Neural progenitor cell (in vitro differentiated cells): ENCODE measurements at regions not wholly inside any gene's neighbourhood (a gene's known extent, or its start where the extent isn't known, plus 50 kb on each side); places are given as distances from the start of the nearest gene placed in this dataset.

Experiments
- DNase-seq: peaks from one replicate; pipeline ENCODE4 v3.0.0-alpha.2; 2016; ENCODE audit warnings: low spot score
- H2AFZ ChIP-seq: fragments of 200-600 bp; sonication (generic); replicated peaks from 2 replicates; pipeline ENCODE4 v1.6.1; 2016; ENCODE audit warnings: antibody characterized with exemption
- H3F3A ChIP-seq: fragments of 200-600 bp; sonication (generic); 2 replicates; pipeline ENCODE4 v1.6.1; 2016; ENCODE audit warnings: antibody characterized with exemption, low read depth
- H3K27ac ChIP-seq: fragments of 200-600 bp; sonication (generic); 2 replicates; pipeline ENCODE4 v1.5.1; 2016; ENCODE audit warnings: mild to moderate bottlenecking
- H3K27me3 ChIP-seq: fragments of 200-600 bp; sonication (generic); 2 replicates; pipeline ENCODE4 v1.6.1; 2016; ENCODE audit warnings: mild to moderate bottlenecking, moderate library complexity
- H3K36me3 ChIP-seq: fragments of 200-600 bp; sonication (generic); 2 replicates; pipeline ENCODE4 v1.5.1; 2016
- H3K4me1 ChIP-seq: fragments of 200-600 bp; sonication (generic); 2 replicates; pipeline ENCODE4 v1.6.1; 2016; ENCODE audit warnings: mixed run types
- H3K4me2 ChIP-seq: fragments of 200-600 bp; sonication (generic); 2 replicates; pipeline ENCODE4 v1.6.1; 2016
- H3K4me3 ChIP-seq: fragments of 200-600 bp; sonication (generic); 2 replicates; pipeline ENCODE4 v1.5.1; 2016
- H3K79me2 ChIP-seq: fragments of 200-600 bp; sonication (generic); 2 replicates; pipeline ENCODE4 v1.6.1; 2016; ENCODE audit warnings: low read depth
- H3K9ac ChIP-seq: fragments of 200-600 bp; sonication (generic); 2 replicates; pipeline ENCODE4 v1.6.1; 2016
- H3K9me3 ChIP-seq: fragments of 200-600 bp; sonication (generic); 2 replicates; pipeline ENCODE4 v1.5.1; 2016; ENCODE audit warnings: low read depth
- H4K20me1 ChIP-seq: fragments of 200-600 bp; sonication (generic); 2 replicates; pipeline ENCODE4 v1.6.1; 2016; ENCODE audit warnings: low read depth
- H3K27ac Mint-ChIP-seq: 3 replicates; pipeline ENCODE4 v1.8.0; 2021; ENCODE audit warnings: mixed read lengths
- H3K27me3 Mint-ChIP-seq: 2 replicates; pipeline ENCODE4 v1.8.0; 2022; ENCODE audit warnings: low read depth, mild to moderate bottlenecking, inconsistent platforms, moderate library complexity, mixed read lengths; ENCODE audit not compliant: insufficient read depth
- H3K36me3 Mint-ChIP-seq: 3 replicates; pipeline ENCODE4 v1.8.0; 2021; ENCODE audit warnings: mixed read lengths
- H3K4me1 Mint-ChIP-seq: 3 replicates; pipeline ENCODE4 v1.8.0; 2021; ENCODE audit warnings: mixed read lengths
- H3K4me3 Mint-ChIP-seq: 3 replicates; pipeline ENCODE4 v1.8.0; 2021; ENCODE audit warnings: mild to moderate bottlenecking, moderate library complexity, mixed read lengths
- H3K9me3 Mint-ChIP-seq: 3 replicates; pipeline ENCODE4 v1.8.0; 2020; ENCODE audit warnings: mixed read lengths
- CTCF ChIP-seq: fragments of 200-600 bp; sonication (generic); IDR thresholded peaks from 2 replicates; pipeline ENCODE4 v1.5.1; 2017; ENCODE audit warnings: antibody characterized with exemption, mild to moderate bottlenecking
- EZH2 ChIP-seq: fragments of 200-600 bp; sonication (generic); IDR thresholded peaks from 2 replicates; pipeline ENCODE4 v1.6.1; 2017; ENCODE audit warnings: antibody characterized with exemption, mild to moderate bottlenecking, moderate library complexity
- EZH2phosphoT487 ChIP-seq: fragments of 200-600 bp; sonication (generic); IDR thresholded peaks from 2 replicates; pipeline ENCODE4 v1.6.1; 2017; ENCODE audit warnings: antibody characterized with exemption

DNA sequence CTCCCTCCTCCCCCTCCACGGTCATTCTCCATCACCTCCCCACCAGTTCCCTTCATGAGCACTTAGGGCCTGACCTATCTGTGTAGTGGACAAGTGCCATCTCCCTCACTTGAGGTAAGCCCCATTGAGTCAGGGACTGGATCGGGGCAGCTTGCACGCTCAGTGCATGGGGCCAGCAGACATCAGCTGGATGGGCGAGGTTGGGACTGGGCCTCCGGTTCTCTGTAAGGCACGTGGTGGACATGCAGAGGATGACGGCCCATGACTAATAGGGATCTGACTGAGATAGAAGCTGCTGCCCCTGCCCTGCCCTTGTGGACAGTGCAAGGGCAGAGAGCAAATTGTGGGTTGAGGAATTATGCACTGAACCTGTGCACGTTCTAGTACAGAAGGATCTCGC lies 120.4 kb upstream of the C1orf174 start:
- H3K27me3 Mint-ChIP-seq: peaks cover 14% of the 10 kb centered on the region
- H3K9me3 Mint-ChIP-seq: no peaks in the 10 kb centered on the region
- H3K36me3 Mint-ChIP-seq: no peaks in the 10 kb centered on the region
- Histone ChIP-seq H3K4me1 (no peaks in the 10 kb centered on the region), H3K4me3 (no peak overlapping the region), H3F3A (no peaks in the 10 kb centered on the region), H3K9me3 (no peaks in the 10 kb centered on the region), H3K27me3 (no peaks in the 10 kb centered on the region), H4K20me1 (no peaks in the 10 kb centered on the region), H3K36me3 (no peaks in the 10 kb centered on the region), H2AFZ (no peak overlapping the region), H3K9ac (no peak overlapping the region), H3K79me2 (no peaks in the 10 kb centered on the region), H3K4me2 (no peak overlapping the region), H3K27ac (no peak overlapping the region)
- no peak for TF ChIP-seq CTCF
- no peak for TF ChIP-seq EZH2phosphoT487
- no peak for TF ChIP-seq EZH2
- DNase-seq: no peak
- peak overlapping the region; percentile 58 for H3K27ac Mint-ChIP-seq
- H3K4me3 Mint-ChIP-seq: no peak overlapping the region
- H3K4me1 Mint-ChIP-seq: peaks cover 6% of the 10 kb centered on the region

GRCh38 chr1:4021136-4021973 lies 121.3 kb upstream of the C1orf174 start:
- no peak for DNase-seq
- no peak overlapping the region for H3K9ac ChIP-seq
- H2AFZ ChIP-seq: no peak overlapping the region
- TF ChIP-seq CTCF (no peak), EZH2phosphoT487 (no peak)
- H3K27ac ChIP-seq: no peak overlapping the region
- no peak overlapping the region for H3K4me3 Mint-ChIP-seq
- H3K9me3 Mint-ChIP-seq: no peaks in the 10 kb centered on the region
- no peaks in the 10 kb centered on the region for H3K79me2 ChIP-seq
- H3K4me3 ChIP-seq: no peak overlapping the region
- H3K36me3 Mint-ChIP-seq: no peaks in the 10 kb centered on the region
- no peaks in the 10 kb centered on the region for H4K20me1 ChIP-seq
- H3K4me2 ChIP-seq: no peak overlapping the region
- H3K4me1 ChIP-seq: no peaks in the 10 kb centered on the region
- H3K36me3 ChIP-seq: no peaks in the 10 kb centered on the region
- no peak overlapping the region for H3K27ac Mint-ChIP-seq
- no peaks in the 10 kb centered on the region for H3F3A ChIP-seq
- no peaks in the 10 kb centered on the region for H3K27me3 ChIP-seq
- H3K27me3 Mint-ChIP-seq: peaks cover 12% of the 10 kb centered on the region
- no peaks in the 10 kb centered on the region for H3K9me3 ChIP-seq
- H3K4me1 Mint-ChIP-seq: peaks cover 3% of the 10 kb centered on the region

DNA sequence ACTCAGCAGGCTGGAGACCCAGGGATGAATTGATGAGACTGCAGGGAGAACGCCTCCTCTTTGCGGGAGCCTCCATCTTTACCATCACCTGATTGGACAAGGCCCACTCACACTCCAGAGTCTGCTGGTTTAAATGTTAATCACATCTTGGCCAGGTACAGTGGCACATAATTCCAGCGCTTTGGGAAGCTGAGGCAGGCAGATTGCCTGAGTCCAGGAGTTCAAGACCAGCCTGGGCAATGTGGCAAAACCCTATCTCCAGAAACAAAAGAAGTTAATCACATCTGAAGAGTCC lies 121.8 kb upstream of the C1orf174 start:
- Mint-ChIP-seq H3K36me3 (no peaks in the 10 kb centered on the region), H3K9me3 (no peaks in the 10 kb centered on the region), H3K27me3 (peaks cover 10% of the 10 kb centered on the region), H3K27ac (no peak overlapping the region), H3K4me1 (no peaks in the 10 kb centered on the region), H3K4me3 (no peak overlapping the region)
- no peak overlapping the region for H3K4me3 ChIP-seq
- H3K4me1 ChIP-seq: no peaks in the 10 kb centered on the region
- no peaks in the 10 kb centered on the region for H3K9me3 ChIP-seq
- no peak for TF ChIP-seq EZH2
- no peak for TF ChIP-seq CTCF
- H3K79me2 ChIP-seq: no peaks in the 10 kb centered on the region
- no peak overlapping the region for H3K9ac ChIP-seq
- no peak overlapping the region for H3K4me2 ChIP-seq
- DNase-seq: no peak
- no peak overlapping the region for H2AFZ ChIP-seq
- no peaks in the 10 kb centered on the region for H3K36me3 ChIP-seq
- no peak overlapping the region for H3K27ac ChIP-seq
- no peaks in the 10 kb centered on the region for H4K20me1 ChIP-seq
- no peaks in the 10 kb centered on the region for H3K27me3 ChIP-seq
- no peaks in the 10 kb centered on the region for H3F3A ChIP-seq
